K562 (cell line): ENCODE measurements at regions not wholly inside any gene's neighbourhood (a gene's known extent, or its start where the extent isn't known, plus 50 kb on each side); places are given as distances from the start of the nearest gene placed in this dataset.

Source experiments
- ATF1 ChIP-seq, 2 experiments: fragments of 450-650 bp in 1 of 2; IDR thresholded peaks; 2 replicates each; pipeline ENCODE4 v1.6.1; 2016; ENCODE audit warnings: missing compliant biosample characterization in 1 of 2, missing genetic modification characterization in 1 of 2
- ATF3 ChIP-seq, 2 experiments: fragments of 450-650 bp in 1 of 2; sonication (generic) in 1 of 2; formaldehyde crosslinking in 1 of 2; IDR thresholded peaks in 1 of 2; conservative IDR thresholded peaks in 1 of 2; 2 replicates each; pipeline versions ENCODE4 v1.6.1 to v1.8.1; 2016 to 2023; ENCODE audit warnings: mild to moderate bottlenecking in 2 of 2, moderate library complexity in 2 of 2, inconsistent platforms in 1 of 2, missing genetic modification reagents in 1 of 2
- BACH1 ChIP-seq: fragments of 200-800 bp; sonication (Bioruptor generic); IDR thresholded peaks from 2 replicates; pipeline ENCODE4 v1.6.1; 2016; ENCODE audit warnings: missing genetic modification characterization, missing compliant biosample characterization
- CREM ChIP-seq: IDR thresholded peaks from 2 replicates; pipeline ENCODE4 v1.6.1; 2014; ENCODE audit warnings: antibody characterized with exemption, low read depth
- CTCF ChIP-seq, 3 experiments: IDR thresholded peaks in 2 of 3; conservative IDR thresholded peaks in 1 of 3; 2 replicates each; pipeline ENCODE4 v1.5.1; 2011 to 2012; ENCODE audit warnings: low read length in 3 of 3, mild to moderate bottlenecking in 3 of 3, control low read depth in 2 of 3, improper control_type of control experiment in 1 of 3, inconsistent platforms in 1 of 3, low read depth in 1 of 3, mixed read lengths in 1 of 3, moderate library complexity in 1 of 3; ENCODE audit not compliant: insufficient read depth in 2 of 3
- DACH1 ChIP-seq: fragments of 450-650 bp; IDR thresholded peaks from 2 replicates; pipeline ENCODE4 v1.6.1; 2018; ENCODE audit not compliant: partially characterized antibody
- GATA2 ChIP-seq: sonication (generic); formaldehyde crosslinking; IDR thresholded peaks from 2 replicates; pipeline ENCODE4 v1.4.0; 2020; ENCODE audit warnings: mild to moderate bottlenecking, missing genetic modification reagents
- IRF9 ChIP-seq: fragments of 450-650 bp; IDR thresholded peaks from 2 replicates; pipeline ENCODE4 v1.6.1; 2016; ENCODE audit warnings: missing biosample characterization, missing genetic modification characterization
- MAFF ChIP-seq: IDR thresholded peaks from 2 replicates; pipeline ENCODE4 v1.6.1; 2012; ENCODE audit warnings: low read length, improper control_type of control experiment
- MAFG ChIP-seq: fragments of 450-650 bp; conservative IDR thresholded peaks from 2 replicates; pipeline ENCODE4 v1.6.1; 2016; ENCODE audit warnings: missing genetic modification characterization, missing compliant biosample characterization
- RFX1 ChIP-seq: fragments of 450-650 bp; IDR thresholded peaks from 2 replicates; pipeline ENCODE4 v1.6.1; 2016; ENCODE audit warnings: mild to moderate bottlenecking, moderate library complexity
- RNF2 ChIP-seq: sonication (generic); IDR thresholded peaks from 2 replicates; pipeline ENCODE4 v1.6.1; 2016
- SMARCA4 ChIP-seq: fragments of 450-650 bp; IDR thresholded peaks from 2 replicates; pipeline ENCODE4 v1.6.1; 2016
- TFAP4 ChIP-seq: sonication (generic); formaldehyde crosslinking; IDR thresholded peaks from 2 replicates; pipeline ENCODE4 v1.8.0; 2022; ENCODE audit warnings: missing genetic modification reagents, mild to moderate bottlenecking, moderate library complexity, borderline replicate concordance
- TGIF2 ChIP-seq: sonication (generic); formaldehyde crosslinking; IDR thresholded peaks from 2 replicates; pipeline ENCODE4 v1.8.1; 2022; ENCODE audit warnings: mild to moderate bottlenecking, missing genetic modification reagents, moderate library complexity
- ZBTB26 ChIP-seq: fragments of 450-650 bp; formaldehyde crosslinking; IDR thresholded peaks from 2 replicates; pipeline ENCODE4 v1.4.0; 2022; ENCODE audit warnings: missing genetic modification characterization
- ZBTB33 ChIP-seq: sonication (generic); formaldehyde crosslinking; IDR thresholded peaks from 2 replicates; pipeline ENCODE4 v1.8.1; 2023; ENCODE audit warnings: mild to moderate bottlenecking, missing genetic modification reagents
- ZNF212 ChIP-seq: fragments of 450-650 bp; formaldehyde crosslinking; IDR thresholded peaks from 2 replicates; pipeline ENCODE4 v1.4.0; 2020; ENCODE audit warnings: mild to moderate bottlenecking
- ZNF436 ChIP-seq: fragments of 250-450, 450-650 bp; sonication (Bioruptor Pico); formaldehyde crosslinking; IDR thresholded peaks from 2 replicates; pipeline ENCODE4 v1.7.0; 2020; ENCODE audit warnings: mild to moderate bottlenecking
- ZNF79 ChIP-seq: fragments of 250-450 bp; sonication (Bioruptor Pico); IDR thresholded peaks from 2 replicates; pipeline ENCODE4 v1.4.0; 2020; ENCODE audit warnings: low read depth, mild to moderate bottlenecking, moderate library complexity

- no peak for TF ChIP-seq DACH1
- peak; percentile 79 for TF ChIP-seq RFX1
- TF ChIP-seq ZBTB26, result no peak
- no peak for TF ChIP-seq ZNF436 (CRISPR knock-in tag)
- peak; percentile 95 for TF ChIP-seq MAFG (tag)
- TF ChIP-seq BACH1 (tag), result 0 out of 2 replicates have a peak, but pooled peaks have one; percentile 52
- no peak for TF ChIP-seq ZNF212 (CRISPR knock-in tag)
- TF ChIP-seq CTCF (IDR thresholded peaks at IDR 0.05 in 2 of 3, conservative IDR thresholded peaks at IDR 0.05 in 1 of 3; ENCODE audit: insufficient read depth in 2 of 3, low read depth in 1 of 3, low read length in 3 of 3), result peak; percentile 6 to 44 (median 20); a peak in 2 of 6 replicates
- no peak for TF ChIP-seq RNF2
- TF ChIP-seq GATA2 (CRISPR knock-in tag), result no peak
- no peak for TF ChIP-seq TGIF2 (CRISPR knock-in tag)
- TF ChIP-seq ATF1 (CRISPR knock-in tag; IDR thresholded peaks at IDR 0.05), result no peak
- TF ChIP-seq ATF1 (tag; IDR thresholded peaks at IDR 0.05), result 0 out of 2 replicates have a peak, but pooled peaks have one; percentile 15
- 0 out of 2 replicates have a peak, but pooled peaks have one; percentile 17 for TF ChIP-seq SMARCA4
- TF ChIP-seq TFAP4 (CRISPR knock-in tag), result peak; percentile 58; the same call in 1 of the 2 replicates
- TF ChIP-seq IRF9, result no peak
- TF ChIP-seq ZBTB33 (CRISPR knock-in tag), result no peak
- TF ChIP-seq ZNF79, result no peak
- TF ChIP-seq ATF3 (IDR thresholded peaks at IDR 0.05), result 0 out of 2 replicates have a peak, but pooled peaks have one; percentile 27
- no peak for TF ChIP-seq ATF3 (CRISPR knock-in tag; conservative IDR thresholded peaks at IDR 0.05)
- TF ChIP-seq CREM, result peak; percentile 37; the same call in 1 of the 2 replicates
- TF ChIP-seq MAFF, result peak; percentile 60; the same call in 1 of the 2 replicates
Measured at GRCh38 chr3:193826159-193826795, 233.3 kb downstream of the OPA1 start (continued).
